NB4 (cell line): ENCODE measurements at regions not wholly inside any gene's neighbourhood (a gene's known extent, or its start where the extent isn't known, plus 50 kb on each side); places are given as distances from the start of the nearest gene placed in this dataset.

Experiments used
- DNase-seq: peaks from one replicate; pipeline ENCODE4 v3.0.0; 2010; ENCODE audit warnings: low read depth
- H3K4me3 ChIP-seq: one replicate; pipeline ENCODE4 v1.5.1; 2011; ENCODE audit warnings: mild to moderate bottlenecking, low read depth, low read length, moderate library complexity
- CTCF ChIP-seq: IDR thresholded peaks from one replicate; pipeline ENCODE4 v1.5.1; 2012; ENCODE audit warnings: low read depth, low read length
- MAX ChIP-seq: IDR thresholded peaks from 2 replicates; pipeline ENCODE4 v1.6.1; 2011; ENCODE audit warnings: low read depth, low read length
- MYC ChIP-seq: IDR thresholded peaks from 2 replicates; pipeline ENCODE4 v1.6.1; 2011; ENCODE audit warnings: low read depth, low read length
- POLR2A ChIP-seq: IDR thresholded peaks from 2 replicates; pipeline ENCODE4 v1.6.1; 2011; ENCODE audit warnings: mild to moderate bottlenecking; ENCODE audit not compliant: insufficient read length; ENCODE audit errors: extremely low read depth

- TF ChIP-seq POLR2A = no peak
- no peak for TF ChIP-seq MAX
- no peak for TF ChIP-seq CTCF
- no peak for TF ChIP-seq MYC
- DNase-seq = no peak
- no peak overlapping the region for H3K4me3 ChIP-seq
These were observed 459.7 kb downstream of the GRXCR1 start for GRCh38 chr4:43351970-43352806.

- no peak for DNase-seq
- no peak overlapping the region for H3K4me3 ChIP-seq
- TF ChIP-seq MAX (no peak), CTCF (no peak), POLR2A (no peak), MYC (no peak)
These were observed 460.3 kb downstream of the GRXCR1 start for GRCh38 chr4:43352859-43353258.

- DNase-seq = no peak
- no peak overlapping the region for H3K4me3 ChIP-seq
- no peak for TF ChIP-seq POLR2A
- no peak for TF ChIP-seq MYC
- TF ChIP-seq CTCF = no peak
- TF ChIP-seq MAX = no peak
These were observed 461.0 kb downstream of the GRXCR1 start for GRCh38 chr4:43353552-43353951.

- no peak for DNase-seq
- no peak overlapping the region for H3K4me3 ChIP-seq
- no peak for TF ChIP-seq MYC
These were observed 464.3 kb downstream of the GRXCR1 start for GRCh38 chr4:43356786-43357185.

GRCh38 chr4:43357252-43357974 is 464.9 kb downstream of the GRXCR1 start:
- H3K4me3 ChIP-seq = no peak overlapping the region

More at GRCh38 chr4:43357252-43357974, 464.9 kb downstream of the GRXCR1 start:
- DNase-seq = no peak
- TF ChIP-seq CTCF = no peak
- no peak for TF ChIP-seq MYC
- no peak for TF ChIP-seq MAX
- no peak for TF ChIP-seq POLR2A
